ENCODE measurements at regions not wholly inside any gene's neighbourhood (a gene's known extent, or its start where the extent isn't known, plus 50 kb on each side); places are given as distances from the start of the nearest gene placed in this dataset.

DNA sequence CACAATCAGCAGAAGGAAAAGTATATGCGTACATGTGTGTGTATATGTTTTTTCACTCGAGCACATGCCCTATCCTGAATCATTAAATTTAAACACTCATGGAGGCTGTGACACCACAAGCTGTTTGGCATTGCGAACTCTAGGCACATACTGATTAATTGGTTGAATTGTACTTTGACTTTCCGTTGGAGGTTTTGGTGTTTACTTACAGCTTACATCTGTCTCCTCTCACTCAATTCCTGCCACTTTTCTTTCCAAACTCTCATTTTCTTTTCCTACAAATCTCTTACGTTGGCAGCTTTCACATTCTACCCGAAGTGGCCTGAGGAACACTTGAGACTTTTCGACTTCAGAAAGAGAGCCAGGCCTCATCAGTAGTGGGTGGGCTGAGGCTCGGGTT is 434.1 kb upstream of the SEMA6D start:
- TF ChIP-seq SOX6 (IDR thresholded peaks at IDR 0.05) (no peak), SOX6 (CRISPR knock-in tag; IDR thresholded peaks at IDR 0.05) (no peak), NFYB (CRISPR knock-in tag; IDR thresholded peaks at IDR 0.05) (no peak), ZNF274 (CRISPR knock-in tag; IDR thresholded peaks at IDR 0.05) (no peak)
